Daoy (cell line): ENCODE measurements at regions not wholly inside any gene's neighbourhood (a gene's known extent, or its start where the extent isn't known, plus 50 kb on each side); places are given as distances from the start of the nearest gene placed in this dataset.

Experiments
- DNase-seq: peaks from one replicate; pipeline ENCODE4 v3.0.0-alpha.2; 2015; ENCODE audit warnings: low read depth

DNA sequence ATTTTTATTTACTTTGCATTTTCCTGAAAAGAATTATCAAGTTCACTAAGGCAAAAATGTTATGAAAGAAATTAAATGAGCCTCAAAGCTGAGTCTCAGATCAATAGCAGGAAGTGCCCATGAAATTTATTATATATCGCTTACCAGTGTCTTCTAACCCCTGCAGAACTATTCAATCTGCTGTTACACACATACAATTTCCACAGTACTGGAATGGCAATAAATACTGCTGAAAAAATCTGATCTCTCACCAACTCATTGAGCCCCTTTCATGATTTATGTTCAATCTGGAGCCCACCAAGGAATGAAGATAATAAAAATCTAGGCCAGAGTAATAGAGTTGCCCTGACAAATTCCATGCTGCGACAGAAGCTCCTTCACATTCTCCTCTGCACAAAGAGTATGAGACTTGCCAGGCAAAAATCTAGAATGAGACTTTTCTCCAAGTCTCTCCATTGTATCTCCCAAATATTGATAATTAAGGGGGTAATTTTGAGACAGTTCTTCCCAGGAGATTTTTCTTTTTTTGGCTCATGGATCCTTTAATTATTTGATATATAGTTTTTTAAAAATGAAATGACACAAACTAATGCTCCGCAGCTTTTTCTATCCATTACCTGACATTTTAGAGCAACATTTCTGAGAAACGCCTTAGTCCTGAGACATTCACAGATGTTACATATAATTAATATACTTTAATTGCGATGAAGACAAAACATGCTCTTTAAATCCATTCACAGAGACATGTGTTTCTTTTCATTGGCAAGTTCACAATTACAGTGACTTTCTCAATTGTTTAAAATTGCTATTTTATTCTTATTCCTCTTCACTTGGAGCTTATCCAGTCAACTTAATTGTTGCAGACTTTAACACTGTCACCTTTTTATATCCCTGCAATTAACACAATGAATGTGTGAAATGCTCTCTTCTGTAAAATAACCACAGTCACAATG is 1020.4 kb downstream of the CBLN2 start:
- no peak for DNase-seq

GRCh38 chr18:71505526-71505925 is 1038.6 kb downstream of the CBLN2 start:
- DNase-seq = peak; percentile 17

DNA sequence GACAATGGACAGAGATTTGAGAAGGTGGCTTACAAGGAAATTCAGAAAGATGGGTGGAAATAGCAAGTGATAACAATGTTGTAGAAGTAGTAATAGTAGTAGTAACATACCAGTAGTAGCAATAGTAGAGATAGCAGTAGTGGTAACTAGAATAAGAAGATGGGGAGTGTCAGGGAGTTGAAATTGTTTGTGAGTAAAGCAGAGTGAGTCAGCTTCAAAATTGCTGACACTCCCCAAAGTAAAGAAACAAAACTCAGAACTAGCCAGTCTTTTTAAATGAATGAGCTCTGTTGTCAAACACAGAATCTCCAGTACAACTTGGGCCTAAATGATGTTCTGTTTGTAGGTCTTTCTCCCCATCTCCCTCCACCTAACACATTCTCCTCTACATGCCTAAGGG is 1040.9 kb downstream of the CBLN2 start:
- no peak for DNase-seq

DNA sequence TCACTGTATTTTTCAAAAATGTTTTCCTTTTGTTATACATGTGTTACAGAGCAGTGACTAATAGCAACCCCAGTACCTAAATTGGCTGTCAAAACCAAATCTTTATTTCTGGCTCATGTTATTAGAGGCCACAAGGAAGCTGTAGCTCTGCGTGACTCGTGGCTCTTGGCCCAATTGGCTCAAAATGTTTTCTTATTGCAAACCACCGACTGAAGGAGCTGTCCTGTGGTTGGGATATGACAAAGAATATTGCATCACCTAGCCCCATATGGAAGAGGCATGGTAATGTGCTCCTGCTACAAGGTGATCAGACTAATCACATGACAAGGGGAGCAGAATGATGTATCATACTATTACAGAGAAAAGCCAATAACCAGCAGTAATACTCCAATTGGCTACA is 1058.5 kb downstream of the CBLN2 start:
- peak; percentile 62 for DNase-seq

- peak; percentile 36 for DNase-seq
Observed at GRCh38 chr18:71471963-71472725, 1072.0 kb downstream of the CBLN2 start.

DNA sequence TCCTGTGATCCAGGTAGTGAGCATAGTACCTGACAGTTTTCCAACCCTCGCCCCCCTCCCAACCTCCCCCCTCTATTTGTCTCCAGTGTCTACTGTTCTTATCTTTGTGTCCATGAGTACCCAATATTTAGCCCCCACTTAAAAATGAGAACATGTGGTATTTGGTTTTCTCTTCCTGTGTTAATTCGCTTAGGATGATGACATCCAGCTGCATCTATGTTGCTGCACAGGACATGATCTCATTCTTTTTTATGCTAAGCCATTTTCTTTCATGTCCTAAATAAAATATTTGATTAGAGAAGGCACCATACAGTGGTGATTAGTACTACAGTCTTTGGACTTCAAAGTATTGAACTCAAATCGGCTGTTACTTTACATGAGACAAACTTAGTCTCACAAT is 1087.9 kb downstream of the CBLN2 start:
- DNase-seq = no peak

- no peak for DNase-seq
Observed at GRCh38 chr18:71450257-71450656, 1093.9 kb downstream of the CBLN2 start.

DNA sequence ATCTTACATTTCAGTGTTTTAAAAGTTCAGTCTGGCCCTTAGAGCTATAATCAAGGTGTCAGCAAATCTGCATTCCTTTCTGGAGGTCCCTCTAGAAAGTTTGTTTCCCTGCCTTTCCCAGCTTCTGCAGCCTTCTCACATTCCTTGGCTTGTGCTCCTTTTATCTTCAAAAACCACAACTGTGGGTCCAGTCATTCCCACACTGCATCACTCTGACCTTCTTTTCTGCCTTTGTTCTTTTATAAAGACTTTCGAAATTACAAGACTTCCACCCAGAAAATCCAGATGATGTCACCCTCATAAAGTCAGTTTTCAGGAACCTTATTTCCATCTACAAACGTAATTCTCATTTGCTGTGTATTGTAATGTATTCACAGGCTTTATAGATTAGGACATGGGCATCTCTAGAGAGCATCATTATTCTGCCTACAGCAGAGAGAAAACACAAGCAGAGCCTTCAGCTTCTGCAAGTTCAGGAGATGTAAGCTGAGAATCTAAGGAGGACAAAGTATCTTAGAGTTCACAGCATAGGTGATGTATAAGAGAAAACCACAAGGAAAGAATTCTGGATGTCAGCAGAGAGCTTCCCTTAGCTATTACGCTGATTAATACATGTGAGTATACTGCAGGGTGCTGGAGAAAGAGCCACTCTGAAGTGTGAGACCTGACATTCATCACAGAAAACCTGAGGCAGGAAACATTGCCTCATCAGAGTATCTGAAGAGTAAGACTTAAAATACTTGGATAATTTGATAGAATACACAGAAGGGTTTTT is 1100.2 kb downstream of the CBLN2 start:
- DNase-seq = peak; percentile 19

- DNase-seq = peak; percentile 36
Observed at GRCh38 chr18:71442731-71443141, 1101.4 kb downstream of the CBLN2 start.

GRCh38 chr18:71441156-71441555 is 1103.0 kb downstream of the CBLN2 start:
- no peak for DNase-seq

- DNase-seq = no peak
Observed at GRCh38 chr18:71437511-71437910, 1106.6 kb downstream of the CBLN2 start.

- DNase-seq = no peak
Observed at GRCh38 chr18:71433373-71433772, 1110.8 kb downstream of the CBLN2 start.

- DNase-seq = no peak
Observed at GRCh38 chr18:71431689-71432088, 1112.5 kb downstream of the CBLN2 start.

DNA sequence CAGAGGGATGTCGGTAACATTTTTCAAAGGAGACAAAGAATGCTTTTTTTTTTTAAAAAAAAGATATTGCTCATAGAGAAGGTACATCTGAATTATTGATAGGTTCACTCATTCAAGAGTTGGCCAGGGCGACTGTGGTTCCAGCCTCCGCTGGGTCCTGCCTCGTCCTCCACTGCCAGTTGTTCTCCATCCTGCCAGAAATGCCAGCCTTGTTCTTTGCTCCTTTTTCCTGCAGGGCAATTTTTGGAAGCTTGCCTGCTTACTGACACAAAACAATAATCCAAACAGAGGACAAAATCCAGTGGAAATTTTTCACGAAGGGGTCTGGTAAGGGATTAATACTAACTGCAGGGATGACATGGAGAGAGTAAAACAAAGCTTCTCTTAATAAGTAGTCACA is 1113.0 kb downstream of the CBLN2 start:
- DNase-seq = no peak

DNA sequence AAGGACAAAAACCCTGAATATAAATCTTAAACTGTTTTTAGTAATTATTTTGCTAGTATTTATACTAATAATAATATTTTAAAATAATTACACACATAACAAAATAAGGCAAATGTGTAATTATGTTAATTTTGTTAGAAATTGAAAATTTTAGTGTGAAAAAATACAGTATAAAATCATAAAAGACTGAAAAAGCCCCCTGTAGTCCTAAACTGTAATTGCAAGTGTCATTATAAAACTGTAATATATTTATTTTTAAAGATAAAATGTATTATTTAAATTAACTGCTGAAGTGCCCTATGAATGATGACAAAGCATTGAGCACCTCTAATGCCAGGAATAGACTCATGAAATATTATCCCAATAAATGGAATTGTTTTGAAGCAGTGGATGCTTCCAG is 1117.7 kb downstream of the CBLN2 start:
- DNase-seq = no peak

GRCh38 chr18:71405169-71405809 is 1116.4 kb downstream of the SOCS6 start:
- DNase-seq = no peak

- no peak for DNase-seq
Observed at GRCh38 chr18:71403501-71403900, 1114.7 kb downstream of the SOCS6 start.

GRCh38 chr18:71398531-71398930 is 1109.7 kb downstream of the SOCS6 start:
- no peak for DNase-seq

- DNase-seq = no peak
Observed at GRCh38 chr18:71388148-71388547, 1099.3 kb downstream of the SOCS6 start.

GRCh38 chr18:71374294-71375000 is 1085.6 kb downstream of the SOCS6 start:
- no peak for DNase-seq
